DMS153 (cell line): ENCODE measurements at regions not wholly inside any gene's neighbourhood (a gene's known extent, or its start where the extent isn't known, plus 50 kb on each side); places are given as distances from the start of the nearest gene placed in this dataset.

Source experiments
- DNase-seq: peaks from one replicate; lab custom pipeline; 2025; lab: John Stamatoyannopoulos, UW

DNA sequence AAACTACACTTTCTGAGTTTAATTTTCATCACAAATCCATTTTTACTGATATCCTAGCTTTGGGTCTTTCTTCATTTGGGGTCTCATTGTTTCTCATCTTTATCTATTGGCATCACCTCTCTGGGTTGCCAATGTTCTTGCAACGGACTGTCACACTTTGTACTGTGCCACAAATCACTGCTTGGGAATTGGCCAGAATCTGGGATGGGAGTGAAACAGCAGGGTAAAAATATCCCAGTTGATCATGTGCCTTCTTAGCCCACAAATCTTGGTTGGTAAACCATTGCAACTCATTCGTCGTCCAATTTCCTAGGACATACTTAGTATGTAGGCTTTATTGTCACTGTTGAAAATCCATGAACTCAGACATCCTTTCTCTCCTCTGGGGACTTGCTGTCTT is 698.5 kb downstream of the OTOL1 start:
- no peak for DNase-seq

DNA sequence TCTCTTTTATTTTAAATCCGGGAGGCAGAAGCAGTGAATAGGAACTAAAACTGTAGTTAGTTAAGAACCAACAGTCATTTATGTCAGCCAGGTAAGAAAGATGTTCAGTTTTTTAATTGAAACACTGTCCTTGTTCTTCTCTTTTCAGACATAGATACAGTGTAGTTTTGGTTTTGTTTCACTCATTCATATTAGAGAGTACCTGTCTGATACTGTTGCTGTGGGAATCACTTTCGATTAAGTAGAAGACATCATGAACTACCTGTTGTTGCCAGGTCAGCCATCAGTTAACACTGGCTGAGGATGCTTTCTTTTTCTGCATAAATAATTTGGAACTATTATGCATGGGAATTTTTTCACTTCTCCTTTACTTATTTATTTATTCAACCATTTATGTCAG is 700.4 kb downstream of the OTOL1 start:
- DNase-seq: no peak

DNA sequence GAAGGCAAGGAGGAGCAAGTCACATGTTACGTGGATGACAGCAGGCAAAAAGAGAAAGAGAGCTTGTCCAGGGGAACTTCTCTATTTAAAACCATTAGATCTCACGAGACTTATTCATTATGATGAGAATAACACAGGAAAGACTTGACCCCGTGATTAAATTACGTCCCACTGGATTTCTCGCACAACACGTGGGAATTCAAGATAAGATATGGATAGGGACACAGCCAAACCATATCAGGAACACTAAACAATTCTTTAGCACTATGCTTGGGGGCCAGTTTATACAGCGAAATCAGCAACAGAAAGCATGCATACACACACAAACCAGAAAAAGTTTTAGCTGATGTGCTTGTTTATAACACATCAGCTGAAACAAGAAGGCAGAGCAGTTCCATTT is 704.2 kb downstream of the OTOL1 start:
- no peak for DNase-seq

DNA sequence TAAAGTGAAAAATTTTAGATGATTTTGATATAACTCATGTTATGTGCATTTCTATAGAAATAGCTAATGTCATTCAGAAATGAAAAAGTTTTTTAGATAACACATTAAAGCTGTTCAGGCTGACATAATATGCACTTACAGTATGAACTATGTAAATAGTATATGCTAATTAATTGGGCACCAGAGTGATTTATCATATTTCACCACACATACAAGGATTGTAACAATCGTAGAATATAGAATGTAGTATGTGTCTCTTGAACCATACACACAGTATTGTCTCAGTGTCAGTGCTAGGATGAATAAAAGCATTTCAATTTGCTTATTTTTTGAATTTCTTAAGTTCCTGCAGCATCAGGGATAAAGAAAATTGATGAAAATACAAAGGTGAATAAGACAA is 710.0 kb downstream of the OTOL1 start:
- DNase-seq: no peak

DNA sequence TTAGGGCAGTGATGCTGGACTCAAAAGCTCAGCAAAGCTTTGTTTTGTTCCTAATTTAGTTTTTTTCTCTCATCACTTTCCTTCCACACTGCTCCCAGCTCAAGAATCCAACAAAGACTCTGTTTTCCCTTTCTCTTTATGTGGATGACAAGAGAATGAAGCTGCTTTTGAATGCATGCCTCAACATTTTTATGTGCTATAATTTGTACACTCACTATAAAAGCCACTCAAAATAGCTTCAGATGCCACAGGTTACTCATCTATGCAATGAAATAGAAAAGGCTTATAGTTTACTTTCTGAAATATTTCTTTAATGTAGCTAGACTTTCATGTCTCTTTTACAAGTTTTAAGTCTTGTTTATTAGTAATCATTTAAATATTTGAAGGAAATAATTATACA is 714.9 kb downstream of the OTOL1 start:
- no peak for DNase-seq

DNA sequence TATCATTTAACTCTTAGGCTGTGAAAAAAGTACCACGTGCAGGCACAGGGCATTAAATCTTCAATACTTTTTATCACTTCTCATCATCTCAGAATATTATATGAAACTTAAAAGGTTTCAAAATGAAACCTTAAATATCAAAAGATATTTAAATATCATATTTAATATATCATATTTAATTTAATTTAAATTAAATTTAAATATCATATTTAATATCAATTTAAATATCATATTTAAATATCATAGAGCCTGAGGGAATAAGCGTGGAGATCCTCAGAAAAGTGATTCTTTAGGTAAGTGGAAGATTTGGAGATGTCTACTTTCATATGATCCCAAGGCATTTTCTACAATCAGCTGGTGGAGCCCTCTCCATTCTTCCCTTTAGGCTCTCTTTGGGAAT is 716.6 kb downstream of the OTOL1 start:
- DNase-seq: no peak

DNA sequence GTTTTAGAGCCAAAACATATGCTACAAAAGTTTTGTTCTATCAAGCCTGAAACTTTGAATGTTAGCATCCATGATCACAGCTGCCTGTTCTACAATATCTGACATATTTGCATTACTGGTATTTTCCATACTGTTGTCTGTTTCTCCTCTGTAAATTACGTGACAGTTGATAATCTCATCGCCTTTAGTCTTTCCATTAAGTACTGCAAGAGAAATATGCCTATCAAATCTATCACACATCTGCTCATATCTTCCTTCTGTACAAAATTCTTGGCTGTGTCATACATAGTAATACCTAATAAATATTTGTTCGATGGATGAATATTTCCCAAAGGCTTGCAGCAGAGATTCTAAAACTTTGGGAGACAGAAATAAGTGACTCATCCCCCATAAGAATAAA is 717.3 kb downstream of the OTOL1 start:
- DNase-seq: no peak

DNA sequence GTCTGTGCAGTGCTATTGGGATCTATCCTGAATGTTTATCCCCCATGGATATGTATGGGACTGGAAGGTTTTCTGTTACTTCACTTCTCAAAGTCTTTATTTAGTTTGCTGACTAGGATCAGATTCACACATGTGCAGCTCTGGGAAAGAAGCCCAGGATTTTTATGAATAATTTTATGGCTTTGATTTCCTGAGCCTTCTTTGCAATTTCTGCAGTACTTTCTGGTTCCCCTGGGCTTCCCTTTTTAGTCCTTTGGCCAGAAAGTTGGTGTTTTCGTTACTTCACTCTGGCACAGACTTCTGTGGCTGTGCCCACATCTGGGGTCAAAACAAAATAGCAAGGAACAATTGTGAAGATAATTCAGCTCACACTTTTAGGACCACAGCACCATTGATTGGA is 721.0 kb downstream of the OTOL1 start:
- no peak for DNase-seq

DNA sequence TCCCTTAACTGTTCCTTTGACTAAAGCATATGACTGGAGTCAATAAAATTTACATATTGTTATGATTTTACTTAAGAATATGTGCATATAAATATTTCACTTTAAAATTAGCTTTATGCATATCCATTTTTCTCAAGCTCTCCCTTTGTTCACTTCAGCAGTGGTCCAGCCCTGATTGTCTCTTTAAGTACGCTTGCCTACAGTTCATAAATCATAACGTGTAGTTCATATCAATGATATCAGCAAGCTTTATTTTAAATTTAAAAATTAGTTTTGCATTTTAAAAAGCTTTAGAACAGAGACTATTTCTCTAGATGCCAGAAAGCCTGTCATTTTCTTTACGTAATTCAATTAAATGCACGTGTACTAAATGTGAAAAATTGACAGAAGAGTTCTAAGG is 721.9 kb downstream of the OTOL1 start:
- DNase-seq: no peak

DNA sequence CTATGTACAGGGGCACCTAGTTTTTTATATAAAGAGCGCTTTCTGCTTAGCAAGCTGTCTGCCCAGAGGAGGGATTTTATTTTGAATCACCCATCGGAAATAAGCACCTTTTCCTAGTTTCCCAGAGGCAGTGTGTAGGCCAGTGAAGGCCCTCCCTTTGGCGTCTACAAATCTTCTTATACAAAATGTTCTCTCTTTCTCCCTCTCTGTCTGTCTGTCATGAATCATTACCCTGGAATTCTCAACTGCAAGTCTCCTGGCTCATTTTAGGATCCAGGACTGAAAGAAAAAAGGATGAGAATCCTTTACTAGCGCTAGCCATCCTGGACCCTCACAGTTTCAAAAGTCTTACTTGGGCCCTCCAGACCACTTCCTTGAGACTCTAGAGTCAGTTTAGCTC is 728.1 kb downstream of the OTOL1 start:
- DNase-seq: no peak

DNA sequence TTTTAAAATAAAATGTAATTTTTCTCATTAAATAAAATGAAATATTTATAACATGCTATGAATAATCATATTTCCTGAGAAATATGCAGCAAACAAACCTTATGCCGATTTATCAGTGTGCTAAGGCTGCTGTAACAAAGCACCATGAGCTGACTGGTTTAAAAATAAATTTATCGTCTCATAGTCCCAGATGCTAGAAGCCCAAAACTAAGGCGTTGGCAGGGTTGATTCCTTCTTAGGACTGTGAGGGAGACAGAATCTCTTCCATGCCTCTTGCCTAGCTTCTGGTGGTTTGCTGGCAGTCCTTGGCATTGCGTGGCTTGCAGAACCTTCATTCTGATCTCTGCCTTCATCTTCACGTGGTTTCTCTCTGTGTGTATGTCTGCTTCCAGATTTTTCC is 740.3 kb downstream of the OTOL1 start:
- no peak for DNase-seq

DNA sequence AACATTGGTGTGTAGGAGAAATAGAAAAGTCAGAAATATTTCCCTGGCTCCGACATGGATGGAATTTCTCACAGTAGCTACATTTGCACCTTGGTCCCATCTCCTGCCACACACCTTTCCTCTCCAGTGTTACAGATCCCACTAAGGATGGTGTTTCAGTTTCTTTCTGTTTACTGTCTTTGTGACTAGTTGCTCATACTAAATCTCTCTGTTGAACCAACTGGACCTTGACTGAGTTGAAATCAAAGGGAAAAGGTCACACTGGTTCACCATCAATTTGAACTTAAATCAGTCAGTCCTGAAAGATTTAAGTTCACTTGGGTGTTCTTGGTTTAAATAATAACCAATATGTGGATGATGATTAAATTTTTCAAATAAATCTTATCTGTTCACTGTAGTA is 754.2 kb downstream of the OTOL1 start:
- no peak for DNase-seq

DNA sequence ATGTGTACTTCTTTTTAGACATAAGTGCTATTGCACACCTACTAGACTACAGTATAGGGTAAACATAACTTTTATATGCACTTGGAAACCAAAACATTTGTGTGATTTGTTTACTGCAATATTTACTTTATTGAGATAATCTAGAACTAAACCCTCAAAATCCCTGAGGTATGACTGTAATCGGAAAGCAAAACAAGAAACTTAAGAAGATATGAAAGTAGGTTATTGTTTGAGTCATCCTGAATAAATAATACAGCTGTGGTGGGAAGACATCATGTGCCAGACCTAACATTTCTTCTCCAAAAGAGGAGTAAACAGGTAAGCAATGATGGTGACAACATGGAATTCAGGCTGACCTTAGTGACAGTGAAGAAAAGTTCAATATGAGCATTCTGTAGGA is 765.5 kb downstream of the OTOL1 start:
- DNase-seq: no peak

DNA sequence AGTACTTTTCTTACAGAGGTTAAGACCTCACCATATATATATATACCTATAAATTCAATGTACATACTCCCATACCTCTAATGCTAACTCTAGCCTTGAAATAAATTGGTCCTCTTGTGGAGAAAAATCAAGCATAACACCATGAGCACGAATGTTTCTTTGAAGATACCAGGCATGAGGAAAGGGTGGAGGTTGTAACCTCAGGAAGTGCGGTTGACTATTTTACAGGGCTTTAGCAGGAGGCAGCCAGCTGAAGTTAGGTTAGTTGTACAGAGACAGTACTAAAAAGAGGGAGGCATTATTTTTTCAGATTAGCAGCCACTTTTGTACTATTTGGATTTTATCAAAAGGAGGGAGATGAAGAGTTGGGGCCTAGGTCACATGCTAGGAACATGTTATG is 767.0 kb downstream of the OTOL1 start:
- DNase-seq: no peak

DNA sequence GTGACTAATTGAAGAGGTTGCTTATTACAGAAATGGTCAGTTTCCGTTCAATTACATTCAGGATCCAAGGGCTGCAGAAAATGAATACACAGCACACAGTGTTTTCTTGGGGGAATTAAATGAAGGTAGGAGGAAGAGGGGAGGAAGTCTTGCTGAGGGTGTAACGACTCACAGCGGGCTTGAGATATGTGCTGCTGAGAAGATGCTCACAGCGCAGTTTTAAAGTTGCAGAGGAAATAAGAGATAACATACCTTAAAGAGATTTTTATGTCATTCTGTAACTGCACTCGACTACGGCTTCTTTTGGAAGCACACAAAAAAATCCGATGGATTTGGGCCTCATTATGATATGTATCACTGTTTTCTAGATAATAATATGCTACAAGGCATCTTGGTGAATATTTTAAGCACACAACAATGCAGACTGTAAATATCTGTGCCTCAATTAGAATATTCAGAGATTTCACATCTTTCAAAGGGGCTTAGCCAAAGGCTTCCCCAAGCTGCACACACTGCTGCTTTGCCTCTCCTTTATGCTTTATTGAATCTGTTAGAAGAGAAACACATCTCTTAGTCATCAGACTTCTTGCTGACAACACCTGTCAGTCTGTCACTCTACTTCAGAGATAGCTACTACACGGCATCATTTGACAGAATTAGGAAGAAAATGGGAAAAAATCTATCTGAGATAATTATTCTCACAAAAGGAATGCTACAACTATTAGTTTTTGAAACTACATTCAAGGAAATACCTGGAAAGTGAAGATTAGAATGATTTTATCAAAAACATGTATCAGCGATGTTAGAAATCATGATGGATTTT is 773.2 kb downstream of the OTOL1 start:
- DNase-seq: no peak

DNA sequence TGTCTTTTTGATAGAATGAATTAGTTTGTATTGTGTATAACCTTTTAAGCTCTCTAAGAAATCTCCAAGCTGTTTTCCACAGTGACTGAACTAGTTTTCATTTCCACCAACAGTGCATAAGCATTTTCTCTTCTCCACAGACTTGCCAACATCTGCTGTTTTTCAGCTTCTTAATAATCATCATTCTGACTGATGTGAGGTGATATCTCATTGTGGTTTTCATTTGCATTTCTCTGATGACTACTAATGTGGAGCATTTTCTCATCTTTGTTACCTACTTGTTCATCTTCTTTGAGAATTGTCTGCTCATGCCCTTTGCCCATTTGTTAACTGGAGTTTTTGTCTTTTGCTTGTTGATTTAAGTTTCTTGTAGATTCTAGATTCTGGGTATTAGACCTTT is 777.5 kb downstream of the OTOL1 start:
- no peak for DNase-seq

DNA sequence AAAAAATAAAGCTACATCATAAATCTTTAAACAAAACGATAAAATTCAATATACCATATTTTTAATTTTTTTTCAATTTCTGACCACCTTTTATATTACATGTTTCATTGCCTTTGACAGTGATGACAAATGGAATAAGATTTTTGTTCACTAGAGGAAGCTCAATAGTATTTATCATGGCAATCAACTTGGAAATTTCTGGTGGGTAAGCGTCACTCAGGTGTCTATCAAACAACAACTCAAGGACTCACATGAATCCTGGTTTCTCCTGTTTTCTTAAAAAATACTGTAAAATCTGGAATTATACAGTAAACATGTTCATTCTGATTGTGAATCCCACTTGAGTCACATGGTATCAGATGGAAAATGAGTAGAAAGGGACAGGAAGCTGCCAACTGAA is 782.2 kb downstream of the OTOL1 start:
- DNase-seq: no peak

DNA sequence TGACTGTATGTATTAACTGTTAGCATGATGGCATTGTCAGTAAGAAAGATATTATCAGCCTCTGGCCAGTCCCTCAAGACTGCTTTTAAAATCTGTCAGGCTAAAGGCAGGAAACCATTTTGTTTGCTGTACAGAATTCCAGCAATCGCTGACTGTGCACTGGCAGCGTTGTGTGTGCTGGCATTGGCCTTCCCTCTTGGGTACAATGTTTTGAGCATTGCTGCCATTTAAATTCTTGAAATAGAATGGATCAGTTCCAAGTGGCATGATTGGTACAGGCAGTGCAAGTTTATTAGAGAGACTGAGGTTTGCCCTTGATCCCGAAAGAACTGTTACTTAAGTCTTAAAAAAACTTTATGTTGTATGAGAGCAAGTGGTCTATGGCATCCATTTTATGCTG is 788.7 kb downstream of the OTOL1 start:
- no peak for DNase-seq

DNA sequence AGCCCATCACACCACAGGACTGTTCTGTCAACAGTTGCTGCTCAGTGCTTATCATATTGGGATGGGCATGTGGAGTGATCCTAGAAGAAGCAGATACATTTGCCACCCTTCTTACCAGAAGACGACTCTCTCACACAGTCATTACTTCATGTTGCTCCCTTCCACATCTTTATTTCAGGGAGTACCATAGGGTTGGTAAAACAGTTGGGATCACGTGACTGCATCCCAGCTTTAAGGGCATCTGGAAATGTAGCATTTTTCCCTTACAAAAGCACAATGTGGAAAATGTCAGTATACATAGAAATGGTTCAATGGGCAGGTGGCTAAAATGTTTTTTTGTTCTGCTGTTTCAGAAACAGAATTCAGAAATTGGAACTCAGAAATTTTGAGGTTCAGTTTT is 791.0 kb downstream of the OTOL1 start:
- DNase-seq: no peak

DNA sequence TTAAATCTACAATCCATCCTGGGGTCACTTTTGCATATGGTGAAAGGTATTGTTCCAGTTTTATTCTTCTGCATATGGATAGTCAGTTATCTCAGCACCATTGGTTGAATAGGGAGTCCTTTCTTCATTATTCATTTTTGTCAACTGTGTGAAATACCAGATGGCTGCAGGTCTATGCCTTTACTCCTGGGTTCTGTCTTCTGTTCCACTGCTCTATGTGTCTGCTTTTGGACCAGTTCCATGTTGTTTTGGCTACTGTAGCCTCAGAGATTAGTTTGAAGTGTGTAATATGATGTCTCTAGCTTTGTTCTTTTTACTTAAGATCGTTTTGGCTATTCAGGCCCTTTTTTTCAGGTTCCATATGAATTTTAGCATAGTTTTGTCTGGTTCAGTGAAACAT is 795.8 kb downstream of the OTOL1 start:
- DNase-seq: no peak

DNA sequence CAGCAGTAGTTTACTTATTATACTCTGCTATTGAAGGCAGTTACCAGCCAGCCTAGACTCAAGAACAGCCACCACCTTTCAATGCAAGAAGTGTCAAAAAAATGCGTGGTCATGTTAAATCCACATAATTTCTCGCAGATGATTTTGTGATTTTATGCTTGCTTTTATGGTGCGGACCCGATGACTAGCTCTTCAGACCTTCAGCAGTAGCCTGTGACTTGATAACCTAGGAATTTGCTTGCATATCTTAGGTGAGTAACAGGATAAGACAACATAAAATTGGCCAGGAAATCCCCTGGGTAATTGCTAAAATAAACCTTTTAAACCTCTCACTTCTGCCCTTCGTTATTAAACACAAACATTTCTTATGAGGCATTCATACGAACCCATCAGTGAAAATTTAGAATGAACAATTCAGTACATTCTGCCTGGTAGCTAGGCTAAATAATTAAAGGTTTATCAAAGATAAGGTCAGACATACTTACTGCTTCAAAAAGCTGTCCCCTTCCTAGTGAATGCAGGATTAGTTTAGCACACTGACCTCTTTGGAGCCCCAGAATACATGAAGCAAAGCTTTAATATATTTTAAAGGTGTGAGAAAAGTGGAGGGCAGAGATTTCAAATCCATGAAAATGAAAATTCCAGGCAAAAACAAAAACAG is 798.8 kb downstream of the OTOL1 start:
- no peak for DNase-seq

DNA sequence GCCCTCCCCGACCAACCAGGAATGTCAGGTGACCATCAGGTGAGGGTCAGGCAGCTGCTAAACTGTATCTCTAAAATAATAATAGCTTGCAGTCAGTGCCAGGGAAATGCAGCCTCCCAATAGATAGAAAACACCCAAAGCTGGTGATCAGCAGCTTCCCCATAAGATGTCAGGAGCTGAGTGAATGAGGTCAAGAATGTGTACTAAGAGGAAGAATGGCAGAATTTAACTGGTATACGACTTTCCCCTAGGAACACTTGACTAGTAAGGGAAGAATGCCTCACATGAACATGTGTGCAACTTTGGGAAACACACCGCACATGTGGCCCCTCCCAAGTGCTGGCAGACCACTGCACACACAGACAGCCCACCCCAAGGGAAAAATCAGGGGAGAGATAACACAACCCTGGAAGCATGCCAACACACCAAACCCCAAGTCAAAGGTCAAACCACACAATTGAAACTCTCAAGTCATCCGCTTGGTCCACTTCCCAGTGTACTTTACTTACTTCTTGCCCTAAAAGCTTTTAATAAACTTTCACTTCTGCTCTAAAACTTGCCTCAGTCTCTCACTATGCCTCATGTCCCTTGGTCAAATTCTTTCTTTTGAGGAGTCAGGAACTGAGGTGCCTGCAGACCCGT is 806.5 kb downstream of the OTOL1 start:
- DNase-seq: no peak

DNA sequence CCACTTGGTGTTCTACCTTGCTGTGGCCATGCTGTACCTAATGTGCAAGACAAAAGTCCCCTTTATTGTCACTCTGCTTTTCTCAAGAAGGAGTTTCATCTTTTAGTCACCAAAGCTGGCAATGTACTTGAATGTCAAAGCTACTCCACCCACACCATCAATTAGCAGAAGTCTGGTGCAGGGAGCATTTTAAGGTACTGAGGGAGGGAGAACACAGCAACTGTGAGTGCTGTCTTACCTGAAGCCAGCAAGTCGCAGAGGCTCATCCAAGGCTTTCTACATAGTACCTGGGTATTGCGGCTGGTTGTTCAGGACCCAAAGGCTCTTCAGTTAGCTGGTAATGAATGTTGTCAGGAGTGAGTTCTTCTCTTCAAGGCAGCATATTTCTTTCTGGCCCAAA is 820.4 kb downstream of the OTOL1 start:
- DNase-seq: no peak

DNA sequence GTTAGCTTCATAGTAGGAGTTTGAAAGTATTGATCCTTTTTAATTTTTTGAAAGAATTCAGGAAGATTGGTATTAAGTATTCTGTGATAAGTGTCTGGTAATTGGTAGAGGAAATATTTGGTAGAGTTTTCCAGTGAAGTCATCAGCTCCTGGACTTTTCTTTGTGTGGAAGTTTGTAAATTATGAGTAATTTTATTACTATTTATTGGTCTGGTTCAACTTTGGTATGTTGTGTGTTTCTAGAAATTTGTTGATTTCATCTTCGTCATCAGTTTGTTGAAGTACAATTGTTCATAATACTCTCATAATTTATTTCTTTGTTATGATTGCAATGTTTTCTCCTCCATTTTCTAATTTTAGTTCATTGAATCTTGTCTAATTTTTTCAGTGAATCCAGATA is 832.0 kb downstream of the OTOL1 start:
- no peak for DNase-seq
